Posterior vena cava (tissue), 2 donors: ENCODE measurements at regions not wholly inside any gene's neighbourhood (a gene's known extent, or its start where the extent isn't known, plus 50 kb on each side); places are given as distances from the start of the nearest gene placed in this dataset.

ENCODE experiments used
- DNase-seq: peaks from one replicate; pipeline ENCODE4 v3.0.0-alpha.2; 2020; ENCODE audit warnings: low spot score
- intact Hi-C, 2 donors: fragments of 100-400 bp; cut with DNase I; formaldehyde crosslinking; loops; one replicate each; pipeline versions ENCODE4 v1.14.1 to v1.14.2; 2022 to 2023
- donor health status: DM: yes; HTN: yes; CAD: no.
- donor health status: DM: yes; HTN: yes; CAD: no.

- intact Hi-C loops = no loop called here
- DNase-seq = no peak
These were observed 113.4 kb upstream of the CDH8 start for GRCh38 chr16:62149631-62150030.

GRCh38 chr16:62137996-62138395 lies 101.8 kb upstream of the CDH8 start:
- no peak for DNase-seq
- intact Hi-C loops = no loop called here

GRCh38 chr16:62135911-62136310 lies 99.7 kb upstream of the CDH8 start:
- no peak for DNase-seq
- intact Hi-C loops = no loop called here

GRCh38 chr16:62135446-62135845 lies 99.2 kb upstream of the CDH8 start:
- no peak for DNase-seq
- intact Hi-C loops = no loop called here

GRCh38 chr16:62130101-62130500 lies 93.9 kb upstream of the CDH8 start:
- intact Hi-C loops = no loop called here
- no peak for DNase-seq

- intact Hi-C loops = no loop called here
- DNase-seq = no peak
These were observed 69.0 kb upstream of the CDH8 start for GRCh38 chr16:62105244-62105643.

- DNase-seq = no peak
- intact Hi-C loops = no loop called here
These were observed 66.3 kb upstream of the CDH8 start for GRCh38 chr16:62102588-62102987.

- intact Hi-C loops = no loop called here
- no peak for DNase-seq
These were observed 64.4 kb upstream of the CDH8 start for GRCh38 chr16:62100651-62101050.

GRCh38 chr16:62089715-62090114 lies 53.5 kb upstream of the CDH8 start:
- no peak for DNase-seq
- intact Hi-C loops = no loop called here

- intact Hi-C loops = no loop called here
- DNase-seq = no peak
These were observed 52.6 kb upstream of the CDH8 start for GRCh38 chr16:62088731-62089410.
